ENCODE measurements at regions not wholly inside any gene's neighbourhood (a gene's known extent, or its start where the extent isn't known, plus 50 kb on each side); places are given as distances from the start of the nearest gene placed in this dataset.

DNA sequence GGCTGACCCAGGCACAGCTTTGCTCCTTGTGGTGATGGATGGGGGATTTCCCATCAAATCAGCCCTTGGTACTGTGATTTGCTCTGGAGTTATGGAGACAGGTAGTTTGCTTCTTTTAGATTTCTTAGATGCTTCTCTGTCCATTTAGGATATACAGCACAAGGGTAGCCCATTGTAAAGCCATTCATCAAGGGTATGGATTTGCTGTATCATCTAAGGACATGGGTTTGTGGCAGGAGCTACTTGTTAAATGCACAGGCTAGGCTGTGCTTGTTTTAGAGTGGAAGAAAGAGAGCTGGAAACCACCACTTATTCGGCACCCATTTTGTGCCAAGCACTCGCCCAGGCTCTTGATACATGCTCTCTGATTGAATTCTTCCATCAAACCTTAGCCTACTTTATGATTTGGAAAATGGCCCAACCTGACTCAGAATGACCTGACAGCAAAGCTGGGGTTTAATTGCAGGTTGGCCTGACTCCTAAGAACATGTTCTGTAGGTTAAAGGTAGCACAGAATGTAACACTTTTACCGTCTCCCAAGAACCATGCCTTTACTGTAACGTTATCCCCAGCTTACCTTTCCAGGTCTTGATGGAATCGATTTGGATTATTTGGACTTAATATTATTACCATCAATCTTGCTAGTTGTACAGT, 168.0 kb downstream of the SNX10 start:
- no peak for DNase-seq

DNA sequence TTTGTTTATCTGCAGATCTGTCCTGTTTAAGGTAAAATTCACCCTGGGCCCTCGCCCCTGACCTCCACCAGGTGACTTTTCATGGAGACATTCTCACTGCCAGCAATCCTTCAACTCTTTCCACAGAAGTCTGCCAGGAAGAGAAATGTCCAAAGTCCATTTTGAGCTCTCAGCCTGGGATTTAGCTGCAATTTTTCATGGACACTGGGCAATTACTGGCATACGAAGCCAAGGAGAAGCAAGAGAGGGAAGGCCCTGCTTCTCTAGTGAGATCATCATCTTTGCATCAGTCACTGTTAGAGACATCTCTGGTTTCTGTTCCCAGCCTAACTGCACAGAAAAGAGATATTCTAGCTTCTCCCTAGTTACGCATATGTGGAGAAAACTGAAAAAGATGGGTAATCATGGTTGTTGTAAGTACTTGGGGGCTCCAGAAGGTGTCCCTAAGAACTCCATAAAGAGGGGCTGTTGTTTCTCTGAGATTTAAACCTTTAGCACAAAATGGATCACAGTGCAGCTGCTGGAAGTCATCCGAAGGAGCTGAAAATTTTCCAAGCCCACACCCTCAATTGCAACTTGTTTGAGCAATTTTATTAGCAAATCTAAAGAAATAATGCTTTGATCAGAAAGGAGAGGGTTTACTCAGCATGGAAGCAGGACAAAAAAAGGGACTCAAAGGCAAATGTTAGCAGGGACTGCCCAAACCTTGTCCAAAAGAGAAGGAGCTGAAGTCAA, 168.9 kb downstream of the SNX10 start:
- DNase-seq, result no peak

- no peak for DNase-seq
Measured at GRCh38 chr7:26461518-26461917, 169.9 kb downstream of the SNX10 start.

GRCh38 chr7:26466007-26466406, 174.3 kb downstream of the SNX10 start:
- DNase-seq, result no peak

DNA sequence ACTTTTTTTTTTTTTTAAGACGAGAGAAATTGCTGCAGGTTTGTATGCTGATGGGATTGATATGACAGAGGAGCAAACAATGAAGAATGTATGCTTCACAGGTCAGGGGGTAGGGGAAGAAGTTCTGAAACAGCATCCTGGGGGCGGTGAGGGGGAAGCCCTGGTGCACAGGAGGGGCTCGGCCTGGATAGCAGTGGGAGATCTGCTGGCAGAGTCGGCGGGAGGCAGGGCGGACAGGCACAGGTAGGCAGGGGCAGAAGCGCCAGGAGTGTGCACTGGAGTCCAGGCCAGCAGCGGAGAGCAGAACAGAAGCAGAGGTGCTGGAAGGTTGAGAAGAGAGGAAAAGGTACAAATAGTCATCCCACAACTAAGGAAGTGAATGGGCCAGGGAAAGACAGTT, 175.4 kb downstream of the SNX10 start:
- DNase-seq, result no peak

DNA sequence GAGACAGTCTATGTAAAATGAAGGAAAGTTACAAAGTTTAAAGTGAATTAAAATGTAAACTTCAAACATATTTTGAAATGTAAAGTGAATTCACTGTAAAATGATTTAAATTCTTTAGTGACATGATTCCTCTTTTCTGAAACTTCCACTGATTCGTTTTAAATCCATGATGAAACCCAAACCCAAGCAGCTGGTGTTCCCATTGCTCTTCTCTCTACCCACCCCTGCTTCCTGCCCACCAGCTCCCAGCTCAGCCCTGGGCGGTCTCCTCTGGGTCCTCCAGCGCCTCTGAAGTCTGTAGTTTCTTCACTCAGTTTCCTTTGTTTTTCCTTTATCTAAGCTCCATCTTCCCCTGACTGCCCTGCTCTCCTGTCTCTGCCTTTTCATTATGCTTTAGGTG, 175.9 kb downstream of the SNX10 start:
- no peak for DNase-seq

DNA sequence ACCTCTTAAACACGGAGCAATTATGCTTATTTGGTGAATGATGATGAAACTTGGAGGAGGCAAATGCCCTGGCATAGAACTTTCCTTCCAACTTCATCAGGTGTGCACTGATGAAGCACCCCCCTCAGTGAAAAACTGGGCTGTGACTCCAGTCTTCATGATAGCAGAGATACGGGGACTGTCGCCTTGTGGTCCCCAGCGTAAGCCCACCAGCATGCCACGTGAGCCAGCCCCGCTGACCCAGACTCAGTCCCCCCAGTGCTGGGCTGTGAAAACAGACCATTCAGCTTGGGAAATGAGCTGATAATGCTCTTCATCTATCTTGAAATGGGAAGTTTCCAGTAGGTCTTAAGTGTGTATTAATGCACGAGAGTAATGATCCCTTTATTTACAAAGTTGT, 177.0 kb downstream of the SNX10 start:
- DNase-seq, result no peak

DNA sequence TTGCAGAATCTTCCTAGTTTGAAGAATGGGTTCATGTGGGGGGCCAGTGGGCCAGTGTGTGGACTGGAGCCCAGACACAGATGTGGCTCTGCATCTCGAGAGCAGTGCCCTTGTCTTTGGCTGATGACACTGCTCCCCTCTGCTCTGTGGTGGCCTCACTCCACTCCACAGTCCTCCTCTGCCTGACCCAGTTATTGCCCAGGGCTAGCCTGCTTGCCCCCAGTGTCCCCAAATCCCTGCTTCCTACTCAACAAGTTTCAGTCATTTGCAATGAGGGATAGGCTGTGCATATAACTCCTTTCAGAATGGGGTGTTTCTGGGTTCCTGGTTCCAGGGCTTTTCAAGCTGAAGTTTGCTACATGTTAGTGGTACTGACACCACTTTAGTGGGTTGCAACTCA, 177.5 kb downstream of the SNX10 start:
- no peak for DNase-seq

- DNase-seq, result no peak
Measured at GRCh38 chr7:26470691-26471090, 179.0 kb downstream of the SNX10 start.

GRCh38 chr7:26471306-26472075, 179.8 kb downstream of the SNX10 start:
- no peak for DNase-seq

GRCh38 chr7:26472971-26473370, 181.3 kb downstream of the SNX10 start:
- no peak for DNase-seq

DNA sequence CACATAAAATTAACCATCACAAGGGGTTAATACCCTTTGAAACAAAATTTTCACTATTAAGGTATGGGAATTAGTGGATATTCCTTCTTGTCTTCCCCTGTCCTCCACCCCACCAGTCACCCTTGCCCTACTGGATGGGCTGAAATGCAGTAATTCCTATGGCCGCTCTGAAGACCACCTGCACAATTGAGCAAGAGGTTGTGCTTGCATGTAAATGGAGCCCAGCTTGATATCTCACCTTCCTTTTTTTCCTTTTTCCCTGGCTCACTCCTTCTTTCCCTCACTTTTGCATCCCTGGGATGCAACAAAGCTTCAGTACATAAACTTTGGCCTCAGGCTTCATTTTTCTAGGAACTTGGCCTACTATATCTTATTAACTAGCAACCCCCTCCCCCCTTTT, 184.6 kb downstream of the SNX10 start:
- DNase-seq, result no peak

DNA sequence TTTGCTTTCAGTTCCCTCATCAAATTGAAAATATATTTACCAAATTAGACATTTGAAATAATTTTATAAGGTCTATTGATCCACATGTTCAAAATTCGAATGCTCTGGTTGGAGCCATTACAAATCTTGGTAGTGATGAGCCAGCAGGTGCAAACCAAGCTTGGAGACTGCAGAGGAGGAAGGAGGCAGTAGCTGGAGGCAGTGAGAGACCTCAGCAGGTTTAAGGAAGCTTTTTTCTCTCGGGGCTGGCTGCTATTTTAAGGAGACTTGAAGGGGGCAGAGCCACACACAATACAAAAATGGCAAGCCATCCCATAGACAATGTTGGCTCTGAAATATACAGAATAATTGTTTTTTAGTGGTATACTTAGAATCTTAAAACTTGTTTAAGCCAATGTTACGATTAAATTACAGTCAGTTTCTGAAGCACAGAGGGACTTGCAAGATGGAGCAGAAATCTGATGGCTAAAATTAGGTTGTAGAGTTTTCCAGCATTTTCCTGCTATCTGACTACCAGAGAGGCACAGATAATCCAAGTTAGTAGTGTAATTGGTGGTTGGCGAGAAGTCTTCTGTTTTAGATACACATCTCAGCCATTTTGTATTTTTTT, 185.8 kb downstream of the SNX10 start:
- no peak for DNase-seq

DNA sequence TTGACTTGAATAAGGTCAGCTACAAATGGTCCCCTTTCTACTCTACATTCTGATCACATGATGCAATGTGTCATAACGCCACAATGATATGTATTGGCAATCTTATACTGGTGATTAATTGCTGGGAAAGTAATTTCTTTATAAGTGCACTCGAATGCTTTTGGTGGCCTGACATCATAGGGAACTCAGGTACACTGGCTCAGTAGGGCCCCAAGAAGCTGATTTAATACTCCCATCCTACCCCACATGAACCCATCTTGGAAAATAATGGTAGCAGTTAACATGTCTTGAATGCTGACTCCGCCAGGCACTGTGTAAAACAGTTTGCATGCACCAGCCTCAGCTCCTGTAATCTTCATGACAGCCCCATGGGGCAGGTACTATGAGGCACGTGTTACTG, 186.9 kb downstream of the SNX10 start:
- no peak for DNase-seq

GRCh38 chr7:26479581-26479980, 187.9 kb downstream of the SNX10 start:
- no peak for DNase-seq

DNA sequence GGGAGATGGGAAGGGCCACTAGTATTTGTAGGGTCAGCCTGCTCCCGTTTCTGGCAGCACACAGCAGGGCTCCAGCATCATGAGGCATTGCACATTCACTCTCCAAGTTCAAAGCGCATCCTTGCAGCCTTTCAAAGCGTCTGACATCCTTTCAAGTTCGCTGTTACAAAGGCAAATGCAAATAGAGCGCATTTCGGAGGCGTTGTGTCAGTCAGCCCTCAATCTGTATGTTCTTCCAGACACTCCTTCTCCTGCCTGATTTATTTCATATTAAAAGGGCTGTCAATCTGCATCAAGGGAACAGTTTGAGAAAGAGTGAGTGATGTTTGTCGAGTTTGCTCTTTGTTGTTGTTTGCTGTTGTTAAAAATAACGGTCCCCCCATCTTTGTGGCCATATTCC, 188.5 kb downstream of the SNX10 start:
- no peak for DNase-seq

- DNase-seq, result no peak
Measured at GRCh38 chr7:26482927-26483326, 191.3 kb downstream of the SNX10 start.

DNA sequence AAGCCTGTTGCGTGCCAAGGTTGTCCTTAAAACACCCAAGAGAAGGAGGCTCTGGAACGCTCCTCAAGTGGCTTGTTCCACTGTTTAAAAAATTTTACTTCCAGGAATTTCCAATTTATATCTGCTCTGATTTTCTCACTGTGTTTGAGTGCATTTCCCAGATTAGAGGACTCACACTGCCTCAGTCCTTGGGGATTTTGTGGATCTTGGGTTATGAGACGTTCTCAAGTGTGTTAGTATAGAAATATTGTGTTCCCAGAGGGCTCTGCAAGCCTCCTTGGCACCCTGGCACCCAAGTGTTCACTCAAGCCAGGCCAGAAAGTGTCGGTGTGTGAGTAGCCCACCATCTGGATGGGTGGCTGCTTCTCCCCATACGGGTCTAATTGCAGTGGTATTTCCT, 192.2 kb downstream of the SNX10 start:
- no peak for DNase-seq

- no peak for DNase-seq
Measured at GRCh38 chr7:26485367-26485934, 193.8 kb downstream of the SNX10 start.

GRCh38 chr7:26486153-26486552, 194.5 kb downstream of the SNX10 start:
- DNase-seq, result no peak

DNA sequence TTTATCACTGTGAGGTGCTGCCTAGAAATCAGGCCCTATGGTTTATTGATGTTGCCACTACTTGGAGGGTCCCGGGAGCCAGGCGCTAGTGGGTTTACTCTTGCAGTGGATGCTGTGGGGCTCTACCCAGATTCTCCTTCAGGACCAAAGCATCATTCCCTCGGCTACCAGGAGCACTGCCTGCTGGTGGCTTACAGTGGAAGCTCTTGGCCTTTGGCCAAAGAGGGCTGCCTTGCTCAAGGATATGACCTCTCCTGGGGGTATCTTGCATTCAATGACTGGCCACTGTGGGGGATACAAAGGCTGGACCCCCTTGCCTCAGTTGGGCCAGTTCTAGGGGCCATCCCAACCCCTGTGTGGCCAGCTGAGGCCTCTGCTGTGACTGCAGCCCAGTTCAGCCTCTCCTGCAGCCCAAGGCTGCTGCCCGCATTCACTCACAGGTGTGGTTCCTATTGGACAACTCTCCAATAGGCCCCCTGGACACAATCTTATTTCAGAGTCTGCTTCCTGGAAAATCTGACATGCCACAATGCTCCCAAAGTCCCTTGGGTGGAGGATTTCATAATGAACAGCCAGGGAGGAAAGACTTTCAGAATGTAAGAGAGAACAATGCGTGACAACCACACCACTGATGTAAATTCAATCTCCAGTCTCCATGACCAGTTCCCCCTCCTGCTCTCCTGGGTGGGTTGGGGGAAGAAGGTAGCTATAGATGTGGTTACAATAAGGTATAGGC, 196.3 kb downstream of the SNX10 start:
- no peak for DNase-seq

- DNase-seq, result peak in 1 of 2 experiments; percentile 38
Measured at GRCh38 chr7:26489391-26489790, 197.7 kb downstream of the SNX10 start.
